Vagina (tissue), 2 donors: ENCODE measurements at regions not wholly inside any gene's neighbourhood (a gene's known extent, or its start where the extent isn't known, plus 50 kb on each side); places are given as distances from the start of the nearest gene placed in this dataset.

ENCODE experiments used
- DNase-seq, 2 donors: peaks; one replicate each; pipeline ENCODE4 v3.0.0-alpha.2; 2017; ENCODE audit errors: extremely low spot score in 2 of 2
- H3K27ac ChIP-seq: fragments of 200-600 bp; sonication (generic); one replicate; pipeline ENCODE4 v1.5.1; 2019
- H3K27me3 ChIP-seq: fragments of 200-600 bp; sonication (generic); one replicate; pipeline ENCODE4 v1.5.1; 2019
- H3K36me3 ChIP-seq, 2 donors: fragments of 200-600 bp; sonication (generic); one replicate each; pipeline ENCODE4 v1.5.1; 2017 to 2019
- H3K4me1 ChIP-seq: fragments of 200-600 bp; sonication (generic); one replicate; pipeline ENCODE4 v1.5.1; 2019
- H3K4me3 ChIP-seq, 2 donors: fragments of 200-600 bp; sonication (generic); 1 replicate in 1 of 2; 2 replicates in 1 of 2; pipeline ENCODE4 v1.5.1; 2016 to 2019
- H3K9me3 ChIP-seq: fragments of 200-600 bp; sonication (generic); one replicate; pipeline ENCODE4 v1.5.1; 2019
- POLR2A ChIP-seq, 2 donors: fragments of 450-650 bp; IDR thresholded peaks; one replicate each; pipeline ENCODE4 v1.6.1; 2017; ENCODE audit warnings: antibody characterized with exemption in 2 of 2, mild to moderate bottlenecking in 2 of 2, moderate library complexity in 2 of 2
- POLR2AphosphoS5 ChIP-seq, 2 donors: sonication (generic); formaldehyde crosslinking; IDR thresholded peaks; one replicate each; pipeline ENCODE4 v1.9.0; 2017; ENCODE audit warnings: antibody characterized with exemption in 2 of 2, mild to moderate bottlenecking in 2 of 2, low read depth in 1 of 2; ENCODE audit not compliant: insufficient read depth in 1 of 2
- intact Hi-C: fragments of 100-400 bp; cut with DNase I; formaldehyde crosslinking; loops from one replicate; pipeline ENCODE4 v1.15.1; 2023
- TF ChIP-seq, protein P1 (sequence below), 3 experiments: fragments of 450-650 bp in 2 of 3; fragments of 200-600 bp in 1 of 3; sonication (generic) in 1 of 3; IDR thresholded peaks; one replicate each; pipeline ENCODE4 v1.5.1; 2017 to 2019; ENCODE audit warnings: antibody characterized with exemption in 3 of 3, mild to moderate bottlenecking in 2 of 3, moderate library complexity in 2 of 3

DNA sequence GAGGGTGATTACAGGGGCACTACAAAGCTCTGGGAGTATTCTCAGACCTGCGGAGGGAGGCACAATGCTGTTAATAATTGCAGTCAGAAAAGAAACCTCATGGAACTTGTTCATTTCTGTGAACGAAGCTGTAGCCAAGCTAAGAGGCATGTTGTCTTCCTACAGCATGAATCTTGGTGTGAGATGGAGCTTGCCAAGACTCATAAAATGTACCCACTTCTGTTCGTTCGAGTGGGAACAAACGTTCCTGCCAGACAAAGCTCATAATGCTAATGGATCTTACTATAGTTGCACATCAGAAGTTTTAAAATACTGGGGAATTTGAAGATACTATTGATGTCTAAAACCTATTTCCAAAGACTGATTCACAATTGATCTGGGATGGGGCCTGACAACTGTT lies 489.1 kb downstream of the ZEB2 start:
- no peak for DNase-seq
- no peaks in the 10 kb centered on the region for H3K36me3 ChIP-seq
- no peaks in the 10 kb centered on the region for H3K9me3 ChIP-seq
- no peaks in the 10 kb centered on the region for H3K4me1 ChIP-seq
- intact Hi-C loops: no loop called here
- H3K27me3 ChIP-seq: no peaks in the 10 kb centered on the region
- H3K27ac ChIP-seq: no peak overlapping the region
- H3K4me3 ChIP-seq: no peak overlapping the region
- TF ChIP-seq, protein P1, sequence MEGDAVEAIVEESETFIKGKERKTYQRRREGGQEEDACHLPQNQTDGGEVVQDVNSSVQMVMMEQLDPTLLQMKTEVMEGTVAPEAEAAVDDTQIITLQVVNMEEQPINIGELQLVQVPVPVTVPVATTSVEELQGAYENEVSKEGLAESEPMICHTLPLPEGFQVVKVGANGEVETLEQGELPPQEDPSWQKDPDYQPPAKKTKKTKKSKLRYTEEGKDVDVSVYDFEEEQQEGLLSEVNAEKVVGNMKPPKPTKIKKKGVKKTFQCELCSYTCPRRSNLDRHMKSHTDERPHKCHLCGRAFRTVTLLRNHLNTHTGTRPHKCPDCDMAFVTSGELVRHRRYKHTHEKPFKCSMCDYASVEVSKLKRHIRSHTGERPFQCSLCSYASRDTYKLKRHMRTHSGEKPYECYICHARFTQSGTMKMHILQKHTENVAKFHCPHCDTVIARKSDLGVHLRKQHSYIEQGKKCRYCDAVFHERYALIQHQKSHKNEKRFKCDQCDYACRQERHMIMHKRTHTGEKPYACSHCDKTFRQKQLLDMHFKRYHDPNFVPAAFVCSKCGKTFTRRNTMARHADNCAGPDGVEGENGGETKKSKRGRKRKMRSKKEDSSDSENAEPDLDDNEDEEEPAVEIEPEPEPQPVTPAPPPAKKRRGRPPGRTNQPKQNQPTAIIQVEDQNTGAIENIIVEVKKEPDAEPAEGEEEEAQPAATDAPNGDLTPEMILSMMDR (IDR thresholded peaks at IDR 0.05): no peak
- no peak for TF ChIP-seq POLR2A (IDR thresholded peaks at IDR 0.05)
- no peak for TF ChIP-seq POLR2AphosphoS5 (IDR thresholded peaks at IDR 0.05; ENCODE audit: insufficient read depth in 1 of 2, low read depth in 1 of 2)

DNA sequence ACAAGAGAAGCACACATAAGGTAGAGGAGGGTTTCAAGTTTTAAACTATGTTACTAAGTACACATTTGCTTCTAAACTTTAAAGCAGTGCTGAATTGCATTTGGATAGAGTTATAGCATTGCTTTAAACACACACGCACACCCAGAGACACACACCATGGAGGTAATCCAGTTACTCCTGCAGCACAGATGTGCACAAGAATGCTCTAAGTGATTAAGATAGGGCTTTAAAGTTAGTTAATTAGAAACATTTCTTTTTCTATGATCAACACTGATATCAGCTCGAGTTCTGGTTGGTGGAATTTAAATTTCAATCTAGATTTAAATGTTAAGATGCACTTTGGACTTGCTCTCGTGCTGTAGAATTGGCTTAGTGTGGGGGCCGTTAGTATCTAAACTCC lies 492.3 kb downstream of the ZEB2 start:
- intact Hi-C loops: no loop called here
- no peaks in the 10 kb centered on the region for H3K9me3 ChIP-seq
- DNase-seq: no peak
- H3K4me3 ChIP-seq: no peak overlapping the region
- TF ChIP-seq POLR2AphosphoS5 (IDR thresholded peaks at IDR 0.05; ENCODE audit: insufficient read depth in 1 of 2, low read depth in 1 of 2) (no peak), POLR2A (IDR thresholded peaks at IDR 0.05) (no peak)
- TF ChIP-seq, protein P1 (IDR thresholded peaks at IDR 0.05): no peak
- no peaks in the 10 kb centered on the region for H3K36me3 ChIP-seq
- no peaks in the 10 kb centered on the region for H3K27me3 ChIP-seq
- no peaks in the 10 kb centered on the region for H3K4me1 ChIP-seq
- no peak overlapping the region for H3K27ac ChIP-seq

DNA sequence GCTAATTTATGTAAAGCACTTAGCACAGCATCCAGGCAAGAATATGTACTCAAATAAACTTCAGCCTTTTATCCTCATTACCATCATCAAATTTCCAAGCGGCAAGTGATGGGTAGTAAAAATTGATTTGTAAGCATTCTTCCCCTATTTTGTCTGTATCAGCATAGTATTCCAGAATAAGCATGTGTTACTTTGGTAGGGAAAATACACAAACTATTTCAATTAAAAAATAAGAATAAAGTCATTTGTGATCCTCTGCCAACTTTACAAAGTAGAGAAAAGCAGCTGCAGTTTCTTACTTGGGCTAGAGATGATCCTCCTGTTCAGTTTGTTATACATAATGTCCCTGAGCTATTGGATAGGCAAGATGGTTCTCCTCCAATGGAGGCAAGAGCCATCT lies 493.2 kb downstream of the ZEB2 start:
- no peaks in the 10 kb centered on the region for H3K9me3 ChIP-seq
- no peak overlapping the region for H3K27ac ChIP-seq
- no peaks in the 10 kb centered on the region for H3K27me3 ChIP-seq
- TF ChIP-seq, protein P1 (IDR thresholded peaks at IDR 0.05): no peak
- no peak for TF ChIP-seq POLR2AphosphoS5 (IDR thresholded peaks at IDR 0.05; ENCODE audit: insufficient read depth in 1 of 2, low read depth in 1 of 2)
- TF ChIP-seq POLR2A (IDR thresholded peaks at IDR 0.05): no peak
- no peak overlapping the region for H3K4me3 ChIP-seq
- intact Hi-C loops: no loop called here
- no peak for DNase-seq
- H3K4me1 ChIP-seq: no peaks in the 10 kb centered on the region
- H3K36me3 ChIP-seq: no peaks in the 10 kb centered on the region

DNA sequence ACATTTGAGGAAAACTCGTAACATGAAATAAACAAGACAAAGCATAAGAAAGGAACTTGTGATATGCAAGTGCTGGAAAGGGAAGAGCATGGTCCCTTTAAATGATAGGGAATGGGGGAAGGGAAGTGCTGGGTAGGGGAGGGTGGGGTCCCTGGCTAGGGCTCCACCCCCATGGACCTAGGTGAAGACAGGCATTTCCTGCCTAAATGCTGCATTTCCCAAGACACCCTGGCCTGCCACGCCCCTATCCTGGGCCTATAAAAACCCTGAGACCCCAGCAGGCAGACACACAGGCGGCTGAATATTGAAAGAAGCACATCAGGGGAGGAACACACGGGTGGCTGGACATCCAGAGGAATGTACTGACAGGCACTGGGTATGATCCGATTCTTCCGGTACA lies 499.9 kb downstream of the ZEB2 start:
- TF ChIP-seq, protein P1 (IDR thresholded peaks at IDR 0.05): no peak
- TF ChIP-seq POLR2AphosphoS5 (IDR thresholded peaks at IDR 0.05; ENCODE audit: insufficient read depth in 1 of 2, low read depth in 1 of 2) (no peak), POLR2A (IDR thresholded peaks at IDR 0.05) (no peak)

DNA sequence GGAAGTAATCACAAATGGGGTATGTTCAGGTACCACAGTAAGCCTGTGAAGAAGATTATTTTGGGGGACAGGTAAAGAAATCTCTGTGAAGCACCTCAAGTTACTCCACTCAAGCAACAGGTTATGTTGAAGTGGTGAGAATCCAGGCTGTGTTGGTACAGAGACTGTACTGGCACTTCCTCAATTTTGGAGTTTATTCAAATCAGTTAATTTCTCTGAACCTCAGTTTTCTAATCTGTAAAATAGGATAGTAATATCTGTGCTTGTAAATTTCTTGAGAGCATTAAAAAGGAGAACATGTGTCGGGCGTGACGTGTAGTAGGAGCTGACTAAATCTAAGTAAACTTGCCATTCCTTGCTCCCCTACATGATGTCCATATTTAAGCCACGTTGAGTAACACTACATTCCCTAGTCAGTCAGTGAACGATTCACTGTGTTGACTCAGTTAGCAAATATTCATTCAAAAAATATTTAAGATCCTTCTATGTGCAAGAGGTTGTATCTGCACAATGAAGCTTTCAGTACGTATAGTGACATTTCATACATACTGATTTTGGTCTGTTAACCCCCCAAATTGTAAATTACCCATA lies 504.2 kb downstream of the ZEB2 start:
- Histone ChIP-seq H3K27me3 (no peaks in the 10 kb centered on the region), H3K27ac (no peak overlapping the region), H3K4me1 (no peaks in the 10 kb centered on the region), H3K36me3 (no peaks in the 10 kb centered on the region), H3K9me3 (no peaks in the 10 kb centered on the region), H3K4me3 (no peak overlapping the region)
- DNase-seq: no peak
- intact Hi-C loops: no loop called here
- TF ChIP-seq, protein P1 (IDR thresholded peaks at IDR 0.05): no peak
- no peak for TF ChIP-seq POLR2A (IDR thresholded peaks at IDR 0.05)
- no peak for TF ChIP-seq POLR2AphosphoS5 (IDR thresholded peaks at IDR 0.05; ENCODE audit: insufficient read depth in 1 of 2, low read depth in 1 of 2)

More for the DNA sequence above, 499.9 kb downstream of the ZEB2 start:
- no peak overlapping the region for H3K27ac ChIP-seq
- H3K27me3 ChIP-seq: no peaks in the 10 kb centered on the region
- H3K36me3 ChIP-seq: no peaks in the 10 kb centered on the region
- no peaks in the 10 kb centered on the region for H3K9me3 ChIP-seq
- DNase-seq: no peak
- intact Hi-C loops: no loop called here
- no peak overlapping the region for H3K4me3 ChIP-seq
- H3K4me1 ChIP-seq: no peaks in the 10 kb centered on the region
